ENCODE measurements at regions not wholly inside any gene's neighbourhood (a gene's known extent, or its start where the extent isn't known, plus 50 kb on each side); places are given as distances from the start of the nearest gene placed in this dataset.
"Not testable (repeated sequence)": the region's sequence is repeated elsewhere in the genome, so short reads cannot be mapped to it uniquely, and the experiment has no call there.

DNA sequence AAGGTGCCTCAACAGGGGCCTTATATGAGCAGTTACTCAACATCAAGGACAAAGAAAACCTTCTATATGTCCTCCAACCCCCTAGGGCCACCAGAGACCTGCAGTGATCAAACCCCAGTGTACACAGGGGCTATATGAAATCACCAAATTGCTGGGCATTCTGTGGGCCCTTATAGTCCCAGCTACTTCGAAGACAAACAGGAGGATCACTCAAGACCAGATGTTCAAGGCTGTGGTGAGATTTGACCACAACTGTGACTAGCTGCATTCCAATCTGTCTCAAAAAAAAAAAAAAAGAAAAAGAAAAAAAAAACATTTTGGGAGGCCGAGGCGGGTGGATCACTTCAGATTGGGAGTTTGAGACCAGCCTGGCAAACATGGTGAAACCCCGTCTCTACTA lies 51.0 kb upstream of the PRB2 start:
- no peak for DNase-seq (ENCODE audit: low read depth in 2 of 2)

- no peak for DNase-seq (ENCODE audit: low read depth in 2 of 2)
Observed at GRCh38 chr12:11457996-11458645, 62.8 kb upstream of the PRB2 start.

GRCh38 chr12:11460343-11461023 lies 65.1 kb upstream of the PRB2 start:
- no peak for DNase-seq (ENCODE audit: low read depth in 2 of 2)

- no peak for DNase-seq (ENCODE audit: low read depth in 2 of 2)
Observed at GRCh38 chr12:11461433-11461832, 66.1 kb upstream of the PRB2 start.

GRCh38 chr12:11477110-11477509 lies 81.7 kb upstream of the PRB2 start:
- DNase-seq (ENCODE audit: low read depth in 2 of 2), result no peak

- DNase-seq (ENCODE audit: low read depth in 2 of 2), result no peak
Observed at GRCh38 chr12:11482955-11483354, 87.6 kb upstream of the PRB2 start.

- DNase-seq (ENCODE audit: low read depth in 2 of 2), result peak; percentile 62
Observed at GRCh38 chr12:11486623-11487444, 91.5 kb upstream of the PRB2 start.

DNA sequence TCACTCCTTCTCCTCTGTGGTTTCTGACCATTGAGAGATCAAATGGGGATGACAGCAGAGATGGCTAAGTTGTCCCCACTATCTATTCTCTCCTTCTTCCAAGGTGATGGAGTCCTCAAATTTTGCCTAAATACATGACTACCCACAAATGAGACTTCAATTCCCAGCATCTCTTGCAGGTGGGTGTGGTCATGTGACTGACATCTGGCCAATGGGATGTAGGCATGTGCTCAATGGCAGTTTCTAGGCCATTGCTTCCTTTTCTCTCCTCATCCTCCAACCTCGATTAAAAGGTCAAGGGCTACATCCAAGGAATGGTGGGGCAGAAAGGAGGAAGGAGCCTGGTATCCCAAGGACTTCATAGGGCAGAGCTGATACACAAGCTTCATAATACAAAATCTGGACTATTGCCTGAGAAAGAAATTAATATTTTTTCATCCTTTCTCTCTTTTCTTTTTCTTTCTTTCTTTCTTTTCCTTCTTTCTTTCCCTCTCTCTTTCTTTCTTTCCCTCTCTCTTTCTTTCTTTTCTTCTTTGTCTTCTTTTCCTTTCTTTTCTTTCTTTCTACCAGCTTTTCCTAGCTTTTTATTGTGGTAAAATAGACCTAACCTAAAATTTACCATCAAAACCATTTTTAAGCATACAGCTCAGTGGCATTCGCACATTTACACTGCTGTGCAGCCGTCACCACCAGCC lies 100.9 kb upstream of the PRB2 start:
- DNase-seq (ENCODE audit: low read depth in 2 of 2), result no peak

GRCh38 chr12:11497438-11497837 lies 102.1 kb upstream of the PRB2 start:
- DNase-seq (ENCODE audit: low read depth in 2 of 2), result no peak

DNA sequence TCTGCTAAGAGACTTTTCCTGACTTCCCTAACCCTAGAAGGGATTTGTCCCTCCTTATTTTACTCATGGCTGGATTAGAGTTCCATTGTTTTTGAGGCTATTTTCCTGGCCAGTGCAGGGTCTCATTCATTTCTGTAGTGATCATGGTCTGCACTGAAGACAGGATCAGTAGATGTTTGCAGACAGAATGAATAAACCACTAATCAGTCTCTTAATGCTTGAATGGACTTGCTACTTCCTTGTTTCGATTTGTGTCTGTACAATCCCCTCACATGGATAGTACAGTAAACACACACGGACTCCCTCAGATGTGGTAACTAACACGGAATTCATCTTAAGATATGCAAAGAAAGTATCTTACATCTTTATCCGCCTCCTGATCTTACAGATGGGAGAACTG lies 102.6 kb upstream of the PRB2 start:
- DNase-seq (ENCODE audit: low read depth in 2 of 2), result no peak

- not testable (repeated sequence) for DNase-seq (ENCODE audit: low read depth in 2 of 2)
Observed at GRCh38 chr12:11498574-11498973, 103.2 kb upstream of the PRB2 start.

DNA sequence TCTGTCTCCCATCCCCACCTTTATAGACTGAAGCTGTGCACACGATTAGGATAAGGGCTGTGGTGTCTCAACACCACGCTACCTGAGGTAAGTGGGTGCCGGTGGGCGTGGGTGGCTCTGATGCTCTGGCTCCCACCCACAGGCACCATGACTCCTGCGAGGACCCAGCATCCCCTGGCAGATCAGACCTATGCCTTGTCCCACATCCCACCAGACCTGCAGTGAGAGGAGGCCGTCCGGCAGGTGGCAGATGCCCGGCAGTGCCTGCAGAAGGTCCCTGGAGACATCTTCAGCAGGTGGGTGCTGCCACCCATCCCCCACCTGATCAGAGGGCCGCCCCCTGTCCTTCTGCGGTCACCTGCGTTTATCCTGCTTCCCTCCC lies 104.4 kb upstream of the PRB2 start:
- DNase-seq (ENCODE audit: low read depth in 2 of 2), result no peak

- peak; percentile 19 to 25 for DNase-seq (ENCODE audit: low read depth in 2 of 2)
Observed at GRCh38 chr12:11500188-11500860, 105.0 kb upstream of the PRB2 start.

GRCh38 chr12:11500861-11501230 lies 105.5 kb upstream of the PRB2 start:
- DNase-seq (ENCODE audit: low read depth in 2 of 2), result no peak

- DNase-seq (ENCODE audit: low read depth in 2 of 2), result no peak
Observed at GRCh38 chr12:11508699-11509098, 113.3 kb upstream of the PRB2 start.

DNA sequence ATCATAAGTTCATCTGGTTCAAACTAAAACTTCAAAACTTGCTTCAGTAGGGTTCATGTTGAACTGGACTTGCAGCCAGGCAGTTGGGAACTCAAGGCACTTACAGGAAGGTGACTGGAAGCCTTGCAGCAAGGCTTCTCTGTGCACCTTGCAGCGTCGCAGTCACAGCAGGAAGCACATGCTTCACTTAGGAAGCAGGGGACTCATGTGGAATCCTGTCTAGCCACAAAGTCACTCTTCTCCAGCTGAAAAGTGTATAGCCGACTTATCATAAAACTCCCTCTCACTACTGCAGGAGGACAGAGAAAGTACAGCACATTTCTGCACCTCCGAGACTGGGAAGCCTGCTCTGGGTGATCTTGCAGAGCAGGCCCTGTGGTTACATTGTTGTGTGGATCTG lies 114.0 kb upstream of the PRB2 start:
- no peak for DNase-seq (ENCODE audit: low read depth in 2 of 2)

- no peak for DNase-seq (ENCODE audit: low read depth in 2 of 2)
Observed at GRCh38 chr12:11510671-11511070, 115.3 kb upstream of the PRB2 start.

GRCh38 chr12:11513288-11513687 lies 117.9 kb upstream of the PRB2 start:
- DNase-seq (ENCODE audit: low read depth in 2 of 2), result no peak

DNA sequence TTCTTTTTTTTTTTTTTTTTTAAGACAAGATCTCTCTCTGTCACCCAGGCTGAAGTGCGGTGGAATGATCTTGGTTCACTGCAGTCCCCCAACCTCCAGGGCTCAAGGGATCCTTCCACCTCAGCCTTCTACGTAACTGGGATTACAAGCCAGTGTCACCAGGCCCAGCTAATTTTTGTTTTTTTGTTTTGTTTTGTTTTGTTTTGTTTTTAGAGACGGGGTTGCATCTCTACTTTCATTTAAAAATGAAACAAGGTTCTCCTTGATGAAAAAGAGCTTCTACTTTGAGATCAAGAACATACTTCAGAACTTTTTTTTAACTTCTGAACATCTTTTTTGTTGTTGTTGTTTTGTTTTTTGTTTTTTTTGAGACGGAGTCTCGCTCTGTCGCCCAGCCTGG lies 121.7 kb upstream of the PRB2 start:
- no peak for DNase-seq (ENCODE audit: low read depth in 2 of 2)

DNA sequence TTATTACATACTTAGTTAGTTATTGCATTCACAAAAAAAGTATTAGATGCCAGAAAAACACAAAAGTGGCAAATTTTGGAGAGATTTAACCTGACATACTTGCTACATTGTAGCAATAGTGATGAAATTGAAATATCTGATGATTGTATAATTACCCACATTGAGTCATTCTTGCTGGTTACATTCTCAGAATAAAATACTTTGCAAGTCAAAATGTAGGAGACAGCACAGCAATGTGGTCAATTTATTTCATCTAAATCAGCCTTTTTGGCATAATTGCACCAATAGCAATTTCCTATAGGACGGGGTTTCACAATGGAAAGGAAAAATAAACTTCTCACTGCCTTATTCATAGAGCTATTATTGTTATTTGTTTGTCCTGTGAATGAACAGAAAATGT lies 125.0 kb upstream of the ETV6 start:
- no peak for DNase-seq (ENCODE audit: low read depth in 2 of 2)

GRCh38 chr12:11534064-11534463 lies 115.4 kb upstream of the ETV6 start:
- no peak for DNase-seq (ENCODE audit: low read depth in 2 of 2)

- no peak for DNase-seq (ENCODE audit: low read depth in 2 of 2)
Observed at GRCh38 chr12:11535127-11535526, 114.3 kb upstream of the ETV6 start.
